ENCODE measurements at regions not wholly inside any gene's neighbourhood (a gene's known extent, or its start where the extent isn't known, plus 50 kb on each side); places are given as distances from the start of the nearest gene placed in this dataset.
"Not testable (repeated sequence)": the region's sequence is repeated elsewhere in the genome, so short reads cannot be mapped to it uniquely, and the experiment has no call there.

DNA sequence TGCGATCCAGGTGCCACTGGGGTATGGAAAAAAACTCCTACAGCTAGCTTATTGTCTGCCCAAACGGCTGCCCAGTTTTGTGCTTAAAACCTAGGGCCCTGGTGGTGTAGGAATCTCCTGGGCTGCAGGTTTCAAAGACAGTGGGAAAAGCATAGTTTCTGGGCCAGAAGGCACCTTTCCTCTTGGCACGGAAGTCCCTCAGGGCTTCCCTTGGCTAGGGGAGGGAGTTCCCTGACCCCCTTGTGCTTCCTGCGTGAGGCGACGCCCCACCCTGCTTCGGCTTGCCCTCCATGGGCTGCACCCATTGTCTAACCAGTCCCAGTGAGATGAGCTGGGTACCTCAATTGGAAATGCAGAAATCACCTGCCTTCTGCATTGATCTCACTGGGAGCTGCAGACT, 135.0 kb downstream of the CXCL12 start:
- TF ChIP-seq, protein P1, sequence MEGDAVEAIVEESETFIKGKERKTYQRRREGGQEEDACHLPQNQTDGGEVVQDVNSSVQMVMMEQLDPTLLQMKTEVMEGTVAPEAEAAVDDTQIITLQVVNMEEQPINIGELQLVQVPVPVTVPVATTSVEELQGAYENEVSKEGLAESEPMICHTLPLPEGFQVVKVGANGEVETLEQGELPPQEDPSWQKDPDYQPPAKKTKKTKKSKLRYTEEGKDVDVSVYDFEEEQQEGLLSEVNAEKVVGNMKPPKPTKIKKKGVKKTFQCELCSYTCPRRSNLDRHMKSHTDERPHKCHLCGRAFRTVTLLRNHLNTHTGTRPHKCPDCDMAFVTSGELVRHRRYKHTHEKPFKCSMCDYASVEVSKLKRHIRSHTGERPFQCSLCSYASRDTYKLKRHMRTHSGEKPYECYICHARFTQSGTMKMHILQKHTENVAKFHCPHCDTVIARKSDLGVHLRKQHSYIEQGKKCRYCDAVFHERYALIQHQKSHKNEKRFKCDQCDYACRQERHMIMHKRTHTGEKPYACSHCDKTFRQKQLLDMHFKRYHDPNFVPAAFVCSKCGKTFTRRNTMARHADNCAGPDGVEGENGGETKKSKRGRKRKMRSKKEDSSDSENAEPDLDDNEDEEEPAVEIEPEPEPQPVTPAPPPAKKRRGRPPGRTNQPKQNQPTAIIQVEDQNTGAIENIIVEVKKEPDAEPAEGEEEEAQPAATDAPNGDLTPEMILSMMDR (IDR thresholded peaks at IDR 0.05) = not testable (repeated sequence)
- not testable (repeated sequence) for TF ChIP-seq POLR2A (IDR thresholded peaks at IDR 0.05)
